Esophagus squamous epithelium (tissue), 5 donors: ENCODE measurements at regions not wholly inside any gene's neighbourhood (a gene's known extent, or its start where the extent isn't known, plus 50 kb on each side); places are given as distances from the start of the nearest gene placed in this dataset.
A peak's percentile ranks its signal among the peaks of the same experiment; 100 is the strongest.

Source experiments
- DNase-seq: peaks from one replicate; lab custom pipeline; 2025; lab: John Stamatoyannopoulos, UW
- H3K27ac ChIP-seq, 4 donors: fragments of 200-600 bp; sonication (generic); one replicate each; pipeline ENCODE4 v1.5.1; 2016 to 2019; ENCODE audit warnings: mild to moderate bottlenecking in 1 of 4
- H3K27me3 ChIP-seq, 4 donors: fragments of 200-600 bp; sonication (generic); 1 replicate in 3 of 4; 2 replicates in 1 of 4; pipeline versions ENCODE4 v1.5.1 to v1.6.0; 2017 to 2021; ENCODE audit warnings: antibody characterized with exemption in 1 of 4
- H3K36me3 ChIP-seq, 3 donors: fragments of 200-600 bp; sonication (generic); one replicate each; pipeline ENCODE4 v1.5.1; 2016 to 2019
- H3K4me1 ChIP-seq, 3 donors: fragments of 200-600 bp; sonication (generic); one replicate each; pipeline ENCODE4 v1.5.1; 2017 to 2019
- H3K4me3 ChIP-seq, 4 donors: fragments of 200-600 bp; sonication (generic); 1 replicate in 3 of 4; 2 replicates in 1 of 4; pipeline ENCODE4 v1.5.1; 2016 to 2019; ENCODE audit warnings: mild to moderate bottlenecking in 2 of 4, moderate library complexity in 1 of 4
- H3K9me3 ChIP-seq, 3 donors: fragments of 200-600 bp; sonication (generic); one replicate each; pipeline ENCODE4 v1.5.1; 2016 to 2019
- POLR2A ChIP-seq, 4 donors: fragments of 450-650 bp; IDR thresholded peaks; one replicate each; pipeline ENCODE4 v1.6.1; 2017; ENCODE audit warnings: antibody characterized with exemption in 4 of 4, mild to moderate bottlenecking in 4 of 4, moderate library complexity in 3 of 4
- WGBS, 2 donors: methylation state at CpG; one replicate each; pipeline ENCODE4 v1.1.5; 2018; 5-methylcytosine and 5-hydroxymethylcytosine counted together
- intact Hi-C: fragments of 100-400 bp; cut with DNase I; formaldehyde crosslinking; loops from one replicate; pipeline ENCODE4 v1.15.0; 2022
- TF ChIP-seq, protein P1 (sequence below), 6 experiments: fragments of 450-650 bp in 4 of 6; fragments of 200-600 bp in 2 of 6; sonication (generic) in 2 of 6; IDR thresholded peaks; one replicate each; pipeline ENCODE4 v1.5.1; 2016 to 2019; ENCODE audit warnings: antibody characterized with exemption in 6 of 6, mild to moderate bottlenecking in 4 of 6, moderate library complexity in 4 of 6
- donor health status: DM: yes; HTN: yes; CAD: no.

DNA sequence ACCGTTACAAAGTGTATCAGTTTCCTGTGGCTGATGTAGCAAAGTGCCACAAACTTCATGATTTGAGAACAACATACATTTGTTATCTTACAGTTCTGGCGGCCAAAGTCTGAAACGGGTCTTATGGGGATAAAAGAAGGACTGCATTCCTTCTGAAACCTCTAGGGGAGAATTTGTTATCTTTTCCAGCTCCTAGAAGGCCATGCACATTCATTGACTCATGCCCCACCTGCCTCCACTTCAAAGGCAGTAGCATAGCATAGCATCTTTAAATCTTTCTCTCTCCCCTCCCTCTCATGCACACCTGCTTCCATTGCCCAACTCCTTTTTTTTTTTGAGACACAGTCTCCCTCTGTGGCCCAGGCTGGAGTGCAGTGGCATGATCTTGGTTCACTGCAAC, 190.7 kb upstream of the DYNLRB2 start:
- no peak for DNase-seq
- intact Hi-C loops, result no loop called here
- H3K4me1 ChIP-seq, result peaks cover 0 to 9% (median 0%) of the 10 kb centered on the region in 3 donors
- H3K36me3 ChIP-seq, result no peaks in the 10 kb centered on the region
- TF ChIP-seq, protein P1, sequence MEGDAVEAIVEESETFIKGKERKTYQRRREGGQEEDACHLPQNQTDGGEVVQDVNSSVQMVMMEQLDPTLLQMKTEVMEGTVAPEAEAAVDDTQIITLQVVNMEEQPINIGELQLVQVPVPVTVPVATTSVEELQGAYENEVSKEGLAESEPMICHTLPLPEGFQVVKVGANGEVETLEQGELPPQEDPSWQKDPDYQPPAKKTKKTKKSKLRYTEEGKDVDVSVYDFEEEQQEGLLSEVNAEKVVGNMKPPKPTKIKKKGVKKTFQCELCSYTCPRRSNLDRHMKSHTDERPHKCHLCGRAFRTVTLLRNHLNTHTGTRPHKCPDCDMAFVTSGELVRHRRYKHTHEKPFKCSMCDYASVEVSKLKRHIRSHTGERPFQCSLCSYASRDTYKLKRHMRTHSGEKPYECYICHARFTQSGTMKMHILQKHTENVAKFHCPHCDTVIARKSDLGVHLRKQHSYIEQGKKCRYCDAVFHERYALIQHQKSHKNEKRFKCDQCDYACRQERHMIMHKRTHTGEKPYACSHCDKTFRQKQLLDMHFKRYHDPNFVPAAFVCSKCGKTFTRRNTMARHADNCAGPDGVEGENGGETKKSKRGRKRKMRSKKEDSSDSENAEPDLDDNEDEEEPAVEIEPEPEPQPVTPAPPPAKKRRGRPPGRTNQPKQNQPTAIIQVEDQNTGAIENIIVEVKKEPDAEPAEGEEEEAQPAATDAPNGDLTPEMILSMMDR (IDR thresholded peaks at IDR 0.05), result no peak
- no peak for TF ChIP-seq POLR2A (IDR thresholded peaks at IDR 0.05)
- no peaks in the 10 kb centered on the region for H3K27me3 ChIP-seq
- H3K27ac ChIP-seq, result no peak overlapping the region
- no peaks in the 10 kb centered on the region for H3K9me3 ChIP-seq
- no peak overlapping the region for H3K4me3 ChIP-seq
- 76 to 83% methylated on average over 3 of the region's 3 CpGs for WGBS, 2 donors

DNA sequence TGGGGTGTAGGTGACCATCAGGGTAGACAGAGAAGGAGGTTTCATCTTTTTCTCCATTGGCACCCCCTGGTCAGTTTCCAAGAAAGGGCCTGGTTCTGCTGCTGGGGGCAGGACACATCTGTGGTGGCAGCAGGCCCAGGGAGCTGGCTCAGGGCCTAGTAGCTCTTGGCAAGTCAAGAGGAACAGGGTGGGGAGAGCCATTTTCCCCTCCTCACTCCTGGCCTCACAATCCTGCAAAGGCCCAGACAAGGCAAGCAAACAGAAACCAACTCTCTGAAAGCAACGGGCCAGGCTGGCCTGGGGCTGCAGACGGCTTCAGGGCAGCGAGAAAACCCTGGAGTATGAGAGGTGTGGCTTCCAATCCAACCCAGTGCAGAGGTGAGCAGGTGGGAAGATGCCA, 192.9 kb upstream of the DYNLRB2 start:
- Histone ChIP-seq H3K36me3 (no peaks in the 10 kb centered on the region), H3K9me3 (no peaks in the 10 kb centered on the region), H3K4me1 (peaks cover 0 to 9% (median 0%) of the 10 kb centered on the region in 3 donors), H3K27me3 (no peaks in the 10 kb centered on the region), H3K27ac (peak overlapping the region in 1 of 4 donors; percentile 2), H3K4me3 (no peak overlapping the region)
- TF ChIP-seq, protein P1 (IDR thresholded peaks at IDR 0.05), result no peak
- TF ChIP-seq POLR2A (IDR thresholded peaks at IDR 0.05), result no peak
- no peak for DNase-seq
- WGBS, 2 donors, result 21 to 39% methylated on average over 3 of the region's 3 CpGs
- intact Hi-C loops, result no loop called here

DNA sequence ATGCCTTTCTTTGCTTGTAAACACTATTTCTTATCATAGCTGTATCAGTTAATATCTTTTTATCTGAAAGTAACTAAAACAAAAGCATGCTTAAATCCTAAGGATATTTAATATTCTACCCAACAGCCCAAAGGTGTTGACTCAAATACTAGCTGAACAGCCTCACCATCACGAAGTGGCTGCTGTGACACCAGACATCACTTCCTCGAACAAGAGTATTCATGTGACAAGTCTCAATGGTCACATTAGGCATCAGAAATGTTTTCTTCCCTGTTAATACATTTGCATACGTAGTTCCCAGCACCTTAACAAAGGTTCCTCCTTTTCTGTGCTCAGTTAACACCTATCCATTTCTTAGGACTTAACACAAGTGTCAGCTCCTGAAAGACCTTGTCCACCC, 193.8 kb upstream of the DYNLRB2 start:
- WGBS, 2 donors, result 86 to 91% methylated on average over 3 of the region's 3 CpGs
- Histone ChIP-seq H3K9me3 (no peaks in the 10 kb centered on the region), H3K27ac (no peak overlapping the region), H3K27me3 (no peaks in the 10 kb centered on the region), H3K36me3 (no peaks in the 10 kb centered on the region), H3K4me1 (peaks cover 0 to 9% (median 0%) of the 10 kb centered on the region in 3 donors), H3K4me3 (no peak overlapping the region)
- intact Hi-C loops, result no loop called here
- no peak for DNase-seq
- TF ChIP-seq, protein P1 (IDR thresholded peaks at IDR 0.05), result no peak
- TF ChIP-seq POLR2A (IDR thresholded peaks at IDR 0.05), result no peak

DNA sequence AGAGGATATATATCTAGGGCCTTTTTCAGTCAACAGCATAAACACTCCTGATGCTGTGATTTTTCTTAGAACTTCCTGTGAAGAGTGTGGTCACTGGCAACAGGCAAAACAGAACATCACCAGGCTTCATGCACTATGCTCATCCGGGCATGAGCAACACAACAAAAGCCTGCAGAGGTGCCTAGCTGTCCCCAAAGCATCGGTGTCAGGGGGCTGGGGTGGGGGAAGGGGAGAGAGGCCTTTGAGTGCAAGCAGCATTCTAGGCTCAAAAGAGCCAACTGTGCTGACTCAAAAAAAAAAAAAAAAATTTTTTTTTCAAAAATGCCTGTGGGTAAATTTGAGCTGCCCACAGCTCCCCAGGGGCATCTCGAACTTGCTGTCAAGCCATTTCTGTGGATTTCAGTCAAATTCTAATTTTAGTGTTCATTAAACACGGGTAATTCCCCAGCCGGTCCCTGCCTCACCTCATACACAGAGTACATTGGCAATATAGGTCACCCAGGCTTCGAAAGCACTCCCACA, 194.6 kb upstream of the DYNLRB2 start:
- WGBS, 2 donors, result 53 to 71% methylated on average over 6 of the region's 6 CpGs
- no peaks in the 10 kb centered on the region for H3K9me3 ChIP-seq
- no peak overlapping the region for H3K4me3 ChIP-seq
- no peak overlapping the region for H3K27ac ChIP-seq
- DNase-seq, result no peak
- H3K4me1 ChIP-seq, result peaks cover 0 to 9% (median 0%) of the 10 kb centered on the region in 3 donors
- H3K27me3 ChIP-seq, result no peaks in the 10 kb centered on the region
- TF ChIP-seq, protein P1 (IDR thresholded peaks at IDR 0.05), result no peak
- TF ChIP-seq POLR2A (IDR thresholded peaks at IDR 0.05), result no peak
- intact Hi-C loops, result no loop called here
- no peaks in the 10 kb centered on the region for H3K36me3 ChIP-seq

DNA sequence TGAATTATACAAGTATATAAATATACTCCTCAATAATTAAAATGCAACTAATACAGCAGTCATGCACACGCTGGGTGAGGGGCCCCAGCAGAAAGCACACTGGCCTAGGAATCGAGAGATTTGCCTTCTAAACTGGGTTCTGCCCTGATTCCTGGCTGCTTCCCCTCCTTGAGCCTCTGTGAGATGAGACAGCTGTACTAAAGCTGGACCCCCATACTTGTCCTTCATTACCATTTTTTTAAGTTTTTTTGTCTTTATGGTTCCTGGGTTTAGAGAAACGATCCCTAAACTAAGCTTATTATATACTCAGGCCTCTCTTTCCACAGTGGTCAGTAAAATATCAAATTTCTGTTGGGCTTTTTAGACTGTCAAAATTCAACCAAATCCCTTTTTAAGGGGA, 195.1 kb upstream of the DYNLRB2 start:
- Histone ChIP-seq H3K27me3 (no peaks in the 10 kb centered on the region), H3K4me3 (no peak overlapping the region), H3K4me1 (peaks cover 0 to 9% (median 0%) of the 10 kb centered on the region in 3 donors), H3K27ac (no peak overlapping the region), H3K36me3 (no peaks in the 10 kb centered on the region), H3K9me3 (no peaks in the 10 kb centered on the region)
- intact Hi-C loops, result no loop called here
- DNase-seq, result no peak
- WGBS, 2 donors, result 75 to 89% methylated on average over 3 of the region's 3 CpGs
- TF ChIP-seq, protein P1 (IDR thresholded peaks at IDR 0.05), result no peak
- no peak for TF ChIP-seq POLR2A (IDR thresholded peaks at IDR 0.05)
